KMS-11 (cell line): ENCODE measurements at regions not wholly inside any gene's neighbourhood (a gene's known extent, or its start where the extent isn't known, plus 50 kb on each side); places are given as distances from the start of the nearest gene placed in this dataset.

ENCODE experiments used
- H2AFZ ChIP-seq: fragments of 200-600 bp; sonication (generic); 2 replicates; pipeline ENCODE4 v1.6.1; 2016; ENCODE audit warnings: antibody characterized with exemption, mixed run types, low read depth
- H3K27ac ChIP-seq: fragments of 200-600 bp; sonication (generic); 2 replicates; pipeline ENCODE4 v1.6.1; 2016; ENCODE audit warnings: mild to moderate bottlenecking, mixed run types
- H3K27me3 ChIP-seq: fragments of 200-600 bp; sonication (generic); 2 replicates; pipeline ENCODE4 v1.6.1; 2017; ENCODE audit warnings: mild to moderate bottlenecking, low read depth, mixed run types, moderate library complexity; ENCODE audit not compliant: insufficient read depth
- H3K36me3 ChIP-seq: fragments of 200-600 bp; sonication (generic); 2 replicates; pipeline ENCODE4 v1.6.1; 2017; ENCODE audit warnings: mild to moderate bottlenecking, mixed run types; ENCODE audit not compliant: insufficient read depth
- H3K4me1 ChIP-seq: fragments of 200-600 bp; sonication (generic); 2 replicates; pipeline ENCODE4 v1.6.1; 2016; ENCODE audit warnings: mild to moderate bottlenecking, low read depth, mixed run types; ENCODE audit not compliant: poor library complexity, severe bottlenecking
- H3K4me2 ChIP-seq: fragments of 200-600 bp; sonication (generic); 2 replicates; pipeline ENCODE4 v1.7.0; 2016; ENCODE audit warnings: mild to moderate bottlenecking, mixed run types
- H3K4me3 ChIP-seq: fragments of 200-600 bp; sonication (generic); IDR thresholded peaks from 2 replicates; pipeline ENCODE4 v1.6.1; 2017; ENCODE audit warnings: low read depth, low read length, mixed read lengths; ENCODE audit not compliant: insufficient read depth
- H3K79me2 ChIP-seq: fragments of 200-600 bp; sonication (generic); 2 replicates; pipeline ENCODE4 v1.6.1; 2016; ENCODE audit warnings: low read depth, mixed run types; ENCODE audit not compliant: insufficient read depth
- H3K9ac ChIP-seq: fragments of 200-600 bp; sonication (generic); 2 replicates; pipeline ENCODE4 v1.6.1; 2016; ENCODE audit warnings: mild to moderate bottlenecking, mixed run types
- H4K20me1 ChIP-seq: fragments of 200-600 bp; sonication (generic); 2 replicates; pipeline ENCODE4 v1.6.1; 2016; ENCODE audit warnings: mild to moderate bottlenecking, mixed run types; ENCODE audit not compliant: insufficient read depth
- CTCF ChIP-seq: fragments of 200-600 bp; sonication (generic); conservative IDR thresholded peaks from 2 replicates; pipeline ENCODE4 v1.6.1; 2017; ENCODE audit warnings: low read depth, mild to moderate bottlenecking, antibody characterized with exemption, low read length, moderate library complexity, mixed read lengths

GRCh38 chr4:159023741-159024140, 79.1 kb upstream of the RAPGEF2 start:
- no peak overlapping the region for H2AFZ ChIP-seq
- H3K9ac ChIP-seq = no peak overlapping the region
- no peak for TF ChIP-seq CTCF
- H3K4me2 ChIP-seq = no peak overlapping the region
- H3K79me2 ChIP-seq = no peaks in the 10 kb centered on the region
- H3K4me3 ChIP-seq = no peak overlapping the region
- no peaks in the 10 kb centered on the region for H3K36me3 ChIP-seq
- no peaks in the 10 kb centered on the region for H4K20me1 ChIP-seq
- no peak overlapping the region for H3K27ac ChIP-seq
- no peaks in the 10 kb centered on the region for H3K27me3 ChIP-seq
- H3K4me1 ChIP-seq = peaks cover 9% of the 10 kb centered on the region

- H3K27ac ChIP-seq = no peak overlapping the region
- H3K27me3 ChIP-seq = no peaks in the 10 kb centered on the region
- H4K20me1 ChIP-seq = no peaks in the 10 kb centered on the region
- H2AFZ ChIP-seq = no peak overlapping the region
- no peak for TF ChIP-seq CTCF
- H3K36me3 ChIP-seq = no peaks in the 10 kb centered on the region
- H3K4me2 ChIP-seq = no peak overlapping the region
- H3K4me1 ChIP-seq = peaks cover 9% of the 10 kb centered on the region
- H3K79me2 ChIP-seq = no peaks in the 10 kb centered on the region
- H3K4me3 ChIP-seq = no peak overlapping the region
- H3K9ac ChIP-seq = no peak overlapping the region
These were observed 78.6 kb upstream of the RAPGEF2 start for GRCh38 chr4:159024266-159024665.

- H4K20me1 ChIP-seq = no peaks in the 10 kb centered on the region
- H3K4me2 ChIP-seq = no peak overlapping the region
- H3K9ac ChIP-seq = no peak overlapping the region
- TF ChIP-seq CTCF = no peak
- no peak overlapping the region for H3K4me3 ChIP-seq
- no peaks in the 10 kb centered on the region for H3K36me3 ChIP-seq
- peaks cover 9% of the 10 kb centered on the region for H3K4me1 ChIP-seq
- H3K27ac ChIP-seq = no peak overlapping the region
- H2AFZ ChIP-seq = no peak overlapping the region
- no peaks in the 10 kb centered on the region for H3K27me3 ChIP-seq
- no peaks in the 10 kb centered on the region for H3K79me2 ChIP-seq
These were observed 78.1 kb upstream of the RAPGEF2 start for GRCh38 chr4:159024828-159025227.

- no peaks in the 10 kb centered on the region for H3K27me3 ChIP-seq
- H3K4me1 ChIP-seq = peaks cover 9% of the 10 kb centered on the region
- no peak overlapping the region for H3K9ac ChIP-seq
- no peaks in the 10 kb centered on the region for H3K79me2 ChIP-seq
- H3K4me2 ChIP-seq = no peak overlapping the region
- H4K20me1 ChIP-seq = no peaks in the 10 kb centered on the region
- H2AFZ ChIP-seq = no peak overlapping the region
- no peaks in the 10 kb centered on the region for H3K36me3 ChIP-seq
- no peak for TF ChIP-seq CTCF
- no peak overlapping the region for H3K4me3 ChIP-seq
- no peak overlapping the region for H3K27ac ChIP-seq
These were observed 76.5 kb upstream of the RAPGEF2 start for GRCh38 chr4:159026329-159026728.
